Inferior parietal cortex (tissue), 1 donor: ENCODE measurements at regions not wholly inside any gene's neighbourhood (a gene's known extent, or its start where the extent isn't known, plus 50 kb on each side); places are given as distances from the start of the nearest gene placed in this dataset.
"Not testable (repeated sequence)": the region's sequence is repeated elsewhere in the genome, so short reads cannot be mapped to it uniquely, and the experiment has no call there.

Experiments used
- DNase-seq: peaks from one replicate; pipeline ENCODE4 v3.0.0-alpha.2; 2016; ENCODE audit errors: extremely low spot score

DNA sequence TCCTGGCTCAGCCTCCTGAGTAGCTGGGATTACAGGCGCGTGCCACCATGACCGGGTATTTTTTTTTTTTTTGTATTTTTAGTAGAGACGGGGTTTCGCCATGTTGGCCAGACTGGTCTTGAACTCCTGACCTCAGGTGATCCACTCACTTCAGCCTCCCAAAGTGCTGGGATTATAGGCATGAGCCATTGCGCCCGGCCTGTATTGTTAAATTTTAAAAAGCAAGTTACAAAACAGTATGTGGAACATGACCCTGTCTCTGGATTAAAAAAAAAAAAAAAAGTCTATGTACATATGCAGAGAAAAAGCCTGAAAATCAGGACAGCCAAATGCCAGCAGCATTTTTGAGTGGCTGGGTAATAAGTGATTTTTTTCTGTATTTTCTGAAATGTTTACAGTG is 64.8 kb upstream of the UXS1 start:
- not testable (repeated sequence) for DNase-seq

DNA sequence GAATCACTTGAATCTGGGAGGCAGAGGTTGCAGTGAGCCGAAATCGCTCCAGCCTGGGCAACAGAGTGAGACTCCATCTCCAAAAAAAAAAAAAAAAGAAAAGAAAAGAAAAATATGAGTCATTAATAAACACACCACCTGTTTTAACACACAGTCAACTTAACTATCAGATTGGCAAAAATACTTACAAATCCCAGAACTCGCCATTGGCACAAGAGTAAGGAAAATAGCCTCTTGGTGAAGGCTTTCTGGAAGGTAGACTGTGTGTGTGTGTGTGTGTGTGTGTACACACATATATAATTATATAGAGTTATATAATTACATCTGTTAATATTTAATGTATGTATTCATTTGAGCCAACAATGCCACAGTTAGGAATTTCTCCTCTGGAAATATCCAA is 63.7 kb upstream of the UXS1 start:
- no peak for DNase-seq

DNA sequence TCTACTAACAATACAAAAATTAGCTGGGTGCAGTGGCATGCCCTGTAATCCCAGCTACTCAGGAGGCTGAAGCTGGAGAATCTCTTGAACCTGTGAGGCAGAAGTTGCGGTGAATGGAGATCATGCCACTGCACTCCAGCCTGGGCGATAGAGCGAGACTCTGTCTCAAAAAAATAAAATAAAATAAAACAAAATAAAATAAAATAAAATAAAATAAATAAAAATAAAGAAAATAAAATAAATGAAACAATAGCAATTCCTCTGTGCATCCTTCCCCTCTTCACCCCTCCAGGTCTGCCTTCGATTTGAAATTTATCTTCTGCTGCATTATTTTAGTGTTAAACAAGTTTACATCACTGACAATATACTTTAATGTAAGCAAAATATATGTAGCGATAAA is 63.0 kb upstream of the UXS1 start:
- DNase-seq, result no peak

DNA sequence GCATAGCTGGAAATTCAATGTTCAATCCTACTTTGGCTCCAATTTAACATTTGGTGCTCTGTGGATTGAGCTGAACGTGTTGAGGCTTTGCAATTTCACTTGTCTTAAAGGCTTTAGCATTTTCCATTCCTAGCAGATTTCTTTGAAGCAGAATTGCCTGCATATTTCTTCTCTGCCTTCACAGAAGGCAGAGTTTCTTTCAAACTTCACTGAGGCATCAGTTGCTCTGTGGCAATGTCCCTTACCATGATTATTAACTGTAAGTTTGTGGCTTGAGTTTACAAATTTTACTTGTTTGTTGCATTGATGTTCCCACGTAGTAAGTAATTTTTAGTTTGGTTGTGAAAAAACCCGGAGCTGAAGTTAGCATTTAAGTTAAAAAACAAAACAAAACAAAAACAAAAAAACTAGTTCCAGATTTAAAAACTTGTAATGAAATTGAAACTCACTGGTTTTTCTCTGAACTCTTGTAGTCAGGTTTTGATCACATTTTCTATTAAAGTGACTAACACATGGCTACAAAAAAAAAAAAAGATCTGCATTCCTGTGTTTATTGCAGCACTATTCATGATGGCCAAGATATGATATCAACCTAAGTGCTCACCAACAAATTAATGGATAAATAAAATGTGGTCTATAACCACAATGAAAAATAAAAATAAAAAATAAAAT is 55.2 kb upstream of the UXS1 start:
- DNase-seq, result not testable (repeated sequence)

DNA sequence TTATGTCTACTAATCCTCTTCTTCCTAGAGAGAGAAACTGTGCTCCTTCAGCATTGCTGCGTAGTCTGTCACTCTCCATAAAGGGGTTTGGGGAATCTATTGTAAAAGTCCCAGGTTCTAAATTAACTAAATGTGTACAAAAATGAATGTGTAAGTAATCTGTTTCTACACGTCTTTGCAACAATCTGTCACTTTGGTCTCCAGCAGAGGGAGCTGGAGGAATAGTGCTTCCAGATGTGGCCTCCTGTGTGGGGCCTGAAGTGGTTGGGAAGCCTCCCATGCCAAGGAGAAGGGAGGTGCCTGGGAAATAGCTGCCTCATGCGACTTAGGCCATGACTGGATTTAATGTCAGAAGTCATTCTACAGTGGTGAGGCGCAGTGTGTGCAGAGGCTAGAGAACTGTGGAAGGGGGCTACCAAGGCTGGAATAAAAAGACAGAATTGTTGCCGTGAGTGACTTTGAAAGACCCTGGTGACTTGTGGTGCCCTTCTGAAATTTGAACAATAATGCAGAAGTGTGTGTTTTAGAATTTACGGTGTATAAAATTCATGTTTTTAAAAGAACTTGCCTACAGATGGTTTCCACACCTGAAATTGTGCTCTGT is 54.5 kb upstream of the UXS1 start:
- not testable (repeated sequence) for DNase-seq
